ENCODE measurements at regions not wholly inside any gene's neighbourhood (a gene's known extent, or its start where the extent isn't known, plus 50 kb on each side); places are given as distances from the start of the nearest gene placed in this dataset.

- no peak for TF ChIP-seq CTCF (IDR thresholded peaks at IDR 0.05; ENCODE audit: low read depth, low read length, missing control alignments)
- no peak overlapping the region for H3K4me3 ChIP-seq (ENCODE audit: low read depth, low read length)
- no peak for DNase-seq (ENCODE audit: low read depth)
Measured at GRCh38 chr11:10943968-10944367, 86.1 kb upstream of the ZBED5 start.

GRCh38 chr11:10942620-10943019, 84.8 kb upstream of the ZBED5 start:
- no peak for TF ChIP-seq CTCF (IDR thresholded peaks at IDR 0.05; ENCODE audit: low read depth, low read length, missing control alignments)
- no peak for DNase-seq (ENCODE audit: low read depth)
- H3K4me3 ChIP-seq (ENCODE audit: low read depth, low read length) = no peak overlapping the region

GRCh38 chr11:10941871-10942270, 84.0 kb upstream of the ZBED5 start:
- DNase-seq (ENCODE audit: low read depth) = no peak
- no peak for TF ChIP-seq CTCF (IDR thresholded peaks at IDR 0.05; ENCODE audit: low read depth, low read length, missing control alignments)
- H3K4me3 ChIP-seq (ENCODE audit: low read depth, low read length) = no peak overlapping the region

GRCh38 chr11:10941414-10941813, 83.6 kb upstream of the ZBED5 start:
- DNase-seq (ENCODE audit: low read depth) = no peak
- no peak for TF ChIP-seq CTCF (IDR thresholded peaks at IDR 0.05; ENCODE audit: low read depth, low read length, missing control alignments)
- H3K4me3 ChIP-seq (ENCODE audit: low read depth, low read length) = no peak overlapping the region

GRCh38 chr11:10938650-10939387, 81.0 kb upstream of the ZBED5 start:
- no peak overlapping the region for H3K4me3 ChIP-seq (ENCODE audit: low read depth, low read length)
- no peak for TF ChIP-seq CTCF (IDR thresholded peaks at IDR 0.05; ENCODE audit: low read depth, low read length, missing control alignments)
- DNase-seq (ENCODE audit: low read depth) = no peak

- TF ChIP-seq CTCF (IDR thresholded peaks at IDR 0.05; ENCODE audit: low read depth, low read length, missing control alignments) = no peak
- H3K4me3 ChIP-seq (ENCODE audit: low read depth, low read length) = no peak overlapping the region
Measured at GRCh38 chr11:10938231-10938630, 80.4 kb upstream of the ZBED5 start.

GRCh38 chr11:10937385-10937771, 79.5 kb upstream of the ZBED5 start:
- H3K4me3 ChIP-seq (ENCODE audit: low read depth, low read length) = no peak overlapping the region
- no peak for DNase-seq (ENCODE audit: low read depth)
- no peak for TF ChIP-seq CTCF (IDR thresholded peaks at IDR 0.05; ENCODE audit: low read depth, low read length, missing control alignments)

More at GRCh38 chr11:10938231-10938630, 80.4 kb upstream of the ZBED5 start:
- no peak for DNase-seq (ENCODE audit: low read depth)

All from GM12864 (cell line).